ELF-1 (cell line): ENCODE measurements at regions not wholly inside any gene's neighbourhood (a gene's known extent, or its start where the extent isn't known, plus 50 kb on each side); places are given as distances from the start of the nearest gene placed in this dataset.
"Not testable (repeated sequence)": the region's sequence is repeated elsewhere in the genome, so short reads cannot be mapped to it uniquely, and the experiment has no call there.

Source experiments
- DNase-seq: peaks from one replicate; pipeline ENCODE4 v3.0.0-alpha.2; 2016; ENCODE audit warnings: low read depth, low spot score

GRCh38 chr22:25456300-25457043 is 108.0 kb upstream of the GRK3 start:
- not testable (repeated sequence) for DNase-seq

GRCh38 chr22:25458631-25459030 is 105.8 kb upstream of the GRK3 start:
- not testable (repeated sequence) for DNase-seq

GRCh38 chr22:25460682-25461081 is 103.8 kb upstream of the GRK3 start:
- DNase-seq, result not testable (repeated sequence)

- DNase-seq, result no peak
Observed at GRCh38 chr22:25461301-25461700, 103.2 kb upstream of the GRK3 start.

- DNase-seq, result peak; percentile 93
Observed at GRCh38 chr22:25462474-25463346, 101.8 kb upstream of the GRK3 start.

- not testable (repeated sequence) for DNase-seq
Observed at GRCh38 chr22:25463347-25463628, 101.2 kb upstream of the GRK3 start.

GRCh38 chr22:25464326-25464725 is 100.1 kb upstream of the GRK3 start:
- DNase-seq, result not testable (repeated sequence)

- no peak for DNase-seq
Observed at GRCh38 chr22:25465949-25466348, 98.5 kb upstream of the GRK3 start.

GRCh38 chr22:25472382-25472781 is 92.1 kb upstream of the GRK3 start:
- peak; percentile 7 for DNase-seq

- no peak for DNase-seq
Observed at GRCh38 chr22:25475257-25476022, 89.0 kb upstream of the GRK3 start.

GRCh38 chr22:25477358-25477757 is 87.1 kb upstream of the GRK3 start:
- DNase-seq, result no peak

GRCh38 chr22:25478111-25478510 is 86.4 kb upstream of the GRK3 start:
- DNase-seq, result no peak

- no peak for DNase-seq
Observed at GRCh38 chr22:25478528-25478927, 85.9 kb upstream of the GRK3 start.

- not testable (repeated sequence) for DNase-seq
Observed at GRCh38 chr22:25480868-25481267, 83.6 kb upstream of the GRK3 start.

GRCh38 chr22:25482091-25482760 is 82.2 kb upstream of the GRK3 start:
- DNase-seq, result no peak

- DNase-seq, result no peak
Observed at GRCh38 chr22:25482868-25483639, 81.4 kb upstream of the GRK3 start.

GRCh38 chr22:25483931-25484330 is 80.5 kb upstream of the GRK3 start:
- no peak for DNase-seq

- no peak for DNase-seq
Observed at GRCh38 chr22:25484521-25485315, 79.8 kb upstream of the GRK3 start.

- DNase-seq, result no peak
Observed at GRCh38 chr22:25485626-25486545, 78.6 kb upstream of the GRK3 start.
